Left lung (tissue), 4 donors: ENCODE measurements at regions not wholly inside any gene's neighbourhood (a gene's known extent, or its start where the extent isn't known, plus 50 kb on each side); places are given as distances from the start of the nearest gene placed in this dataset.

Experiments
- ATAC-seq: fragments of 200-7000 bp; cut with Tn5 transposase; one replicate; pipeline ENCODE4 v1.9.1; 2020; ENCODE audit warnings: moderate library complexity
- DNase-seq, 4 donors: peaks; one replicate each; pipeline ENCODE4 v3.0.0-alpha.2; 2013 to 2020
- H3K27ac ChIP-seq, 2 donors: fragments of 200-600 bp; sonication (generic) in 1 of 2; one replicate each; pipeline versions ENCODE4 v1.5.0 to v1.8.0; 2020 to 2021
- H3K27me3 ChIP-seq, 2 donors: fragments of 200-600 bp; sonication (generic) in 1 of 2; one replicate each; pipeline versions ENCODE4 v1.5.0 to v1.8.0; 2020 to 2021
- H3K36me3 ChIP-seq, 2 donors: fragments of 200-600 bp; sonication (generic) in 1 of 2; one replicate each; pipeline versions ENCODE4 v1.5.0 to v1.8.0; 2020 to 2021
- H3K4me1 ChIP-seq, 2 donors: fragments of 200-600 bp; one replicate each; pipeline ENCODE4 v1.8.0; 2021
- H3K4me3 ChIP-seq, 2 donors: fragments of 200-600 bp; sonication (generic) in 1 of 2; one replicate each; pipeline versions ENCODE4 v1.5.0 to v1.8.0; 2020 to 2021; ENCODE audit warnings: mild to moderate bottlenecking in 1 of 2
- H3K9me3 ChIP-seq, 2 donors: fragments of 200-600 bp; sonication (generic) in 1 of 2; one replicate each; pipeline versions ENCODE4 v1.5.0 to v1.8.0; 2020 to 2021
- intact Hi-C, 2 donors: fragments of 100-400 bp; cut with DNase I; formaldehyde crosslinking; loops; one replicate each; pipeline versions ENCODE4 v1.11.2 to v1.14.2; 2022
- TF ChIP-seq, protein P1 (sequence below), 2 donors: fragments of 200-600 bp; sonication (generic) in 1 of 2; IDR thresholded peaks; one replicate each; pipeline versions ENCODE4 v1.5.0 to v1.8.0; 2021; ENCODE audit warnings: antibody characterized with exemption in 2 of 2
- donor health status: DM: no; HTN: yes; CAD: no.
- donor health status: DM: no; HTN: no; CAD: no.

- TF ChIP-seq, protein P1, sequence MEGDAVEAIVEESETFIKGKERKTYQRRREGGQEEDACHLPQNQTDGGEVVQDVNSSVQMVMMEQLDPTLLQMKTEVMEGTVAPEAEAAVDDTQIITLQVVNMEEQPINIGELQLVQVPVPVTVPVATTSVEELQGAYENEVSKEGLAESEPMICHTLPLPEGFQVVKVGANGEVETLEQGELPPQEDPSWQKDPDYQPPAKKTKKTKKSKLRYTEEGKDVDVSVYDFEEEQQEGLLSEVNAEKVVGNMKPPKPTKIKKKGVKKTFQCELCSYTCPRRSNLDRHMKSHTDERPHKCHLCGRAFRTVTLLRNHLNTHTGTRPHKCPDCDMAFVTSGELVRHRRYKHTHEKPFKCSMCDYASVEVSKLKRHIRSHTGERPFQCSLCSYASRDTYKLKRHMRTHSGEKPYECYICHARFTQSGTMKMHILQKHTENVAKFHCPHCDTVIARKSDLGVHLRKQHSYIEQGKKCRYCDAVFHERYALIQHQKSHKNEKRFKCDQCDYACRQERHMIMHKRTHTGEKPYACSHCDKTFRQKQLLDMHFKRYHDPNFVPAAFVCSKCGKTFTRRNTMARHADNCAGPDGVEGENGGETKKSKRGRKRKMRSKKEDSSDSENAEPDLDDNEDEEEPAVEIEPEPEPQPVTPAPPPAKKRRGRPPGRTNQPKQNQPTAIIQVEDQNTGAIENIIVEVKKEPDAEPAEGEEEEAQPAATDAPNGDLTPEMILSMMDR (IDR thresholded peaks at IDR 0.05) = no peak
- Histone ChIP-seq H3K9me3 (no peaks in the 10 kb centered on the region), H3K27ac (no peak overlapping the region), H3K4me1 (no peaks in the 10 kb centered on the region), H3K27me3 (no peaks in the 10 kb centered on the region), H3K36me3 (no peaks in the 10 kb centered on the region), H3K4me3 (no peak overlapping the region)
- DNase-seq (no peak), ATAC-seq (peak; percentile 65)
- intact Hi-C loops = no loop called here
These were observed 327.1 kb upstream of the NUDT12 start for GRCh38 chr5:103889500-103890209.

- no peak overlapping the region for H3K4me3 ChIP-seq
- H3K27me3 ChIP-seq = no peaks in the 10 kb centered on the region
- no peak overlapping the region for H3K27ac ChIP-seq
- H3K36me3 ChIP-seq = no peaks in the 10 kb centered on the region
- intact Hi-C loops = no loop called here
- DNase-seq (no peak), ATAC-seq (peak; percentile 55)
- TF ChIP-seq, protein P1 (IDR thresholded peaks at IDR 0.05) = no peak
- H3K4me1 ChIP-seq = no peaks in the 10 kb centered on the region
- H3K9me3 ChIP-seq = no peaks in the 10 kb centered on the region
These were observed 324.2 kb upstream of the NUDT12 start for GRCh38 chr5:103886826-103887225.

- TF ChIP-seq, protein P1 (IDR thresholded peaks at IDR 0.05) = no peak
- no peak for ATAC-seq
- intact Hi-C loops = no loop called here
These were observed 320.6 kb upstream of the NUDT12 start for GRCh38 chr5:103883143-103883542.

DNA sequence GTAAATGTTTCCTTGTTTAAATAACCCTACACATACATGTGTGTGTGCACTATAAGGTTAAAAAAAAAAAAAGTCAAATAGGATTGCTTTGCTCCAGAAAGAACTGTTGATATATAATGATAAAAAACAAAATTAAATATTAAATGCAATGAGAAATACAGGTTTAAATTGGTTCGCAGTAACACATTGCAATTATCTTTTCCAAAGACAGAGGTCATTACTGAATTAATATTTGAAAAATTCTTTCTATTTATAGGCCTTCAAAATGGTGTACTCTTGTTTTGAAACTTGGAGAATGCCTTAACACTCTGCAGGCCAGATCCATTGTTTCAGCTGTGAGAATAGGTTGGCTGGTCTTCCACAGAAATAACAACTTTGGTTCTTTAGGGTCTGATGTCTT is 319.0 kb upstream of the NUDT12 start:
- H3K27me3 ChIP-seq = no peaks in the 10 kb centered on the region
- TF ChIP-seq, protein P1 (IDR thresholded peaks at IDR 0.05) = no peak
- DNase-seq (no peak), ATAC-seq (no peak)
- H3K4me3 ChIP-seq = no peak overlapping the region
- H3K36me3 ChIP-seq = no peaks in the 10 kb centered on the region
- no peak overlapping the region for H3K27ac ChIP-seq
- intact Hi-C loops = no loop called here
- no peaks in the 10 kb centered on the region for H3K9me3 ChIP-seq
- no peaks in the 10 kb centered on the region for H3K4me1 ChIP-seq

More at GRCh38 chr5:103883143-103883542, 320.6 kb upstream of the NUDT12 start:
- no peak for DNase-seq
- no peaks in the 10 kb centered on the region for H3K9me3 ChIP-seq
- H3K27me3 ChIP-seq = no peaks in the 10 kb centered on the region
- no peaks in the 10 kb centered on the region for H3K4me1 ChIP-seq
- no peaks in the 10 kb centered on the region for H3K36me3 ChIP-seq
- H3K4me3 ChIP-seq = no peak overlapping the region
- H3K27ac ChIP-seq = no peak overlapping the region

DNA sequence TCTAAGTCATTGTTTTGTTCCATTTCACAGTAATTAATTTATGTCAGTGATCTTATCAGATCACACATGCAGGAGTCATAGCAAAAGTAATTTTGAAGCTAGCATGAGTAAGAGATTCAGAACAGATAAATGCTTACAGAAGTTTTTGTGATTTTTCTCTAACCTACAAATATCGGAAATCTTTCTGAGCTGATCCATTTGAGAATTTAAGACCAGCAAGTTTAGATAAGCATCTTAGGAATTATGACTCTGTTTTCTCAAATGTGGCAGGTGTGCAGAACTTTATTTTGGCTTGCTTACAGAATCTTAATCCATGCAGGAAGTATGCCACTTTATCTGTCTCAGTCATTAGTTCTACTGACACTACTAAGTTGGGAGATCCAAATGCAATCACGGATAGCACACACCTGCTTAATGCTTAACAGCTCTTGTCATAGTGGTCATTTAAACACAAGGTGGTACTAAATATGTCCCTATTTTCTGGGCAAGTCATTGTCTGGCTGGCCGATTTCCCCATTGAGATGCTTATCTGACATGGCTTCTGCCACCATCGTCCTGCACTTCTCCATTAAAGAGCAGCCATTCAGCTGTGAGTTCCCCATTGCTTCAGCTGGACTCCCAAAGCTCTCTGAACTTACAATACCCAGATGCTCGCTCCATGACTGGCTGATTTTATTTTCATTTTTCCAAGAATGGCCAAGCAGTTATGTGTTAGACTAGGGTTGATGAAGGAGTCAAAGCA is 305.4 kb upstream of the NUDT12 start:
- no peak for DNase-seq
- Histone ChIP-seq H3K27me3 (no peaks in the 10 kb centered on the region), H3K4me3 (no peak overlapping the region), H3K27ac (no peak overlapping the region), H3K4me1 (no peaks in the 10 kb centered on the region), H3K36me3 (no peaks in the 10 kb centered on the region), H3K9me3 (no peaks in the 10 kb centered on the region)
- intact Hi-C loops = no loop called here
- TF ChIP-seq, protein P1 (IDR thresholded peaks at IDR 0.05) = no peak
- no peak for ATAC-seq
